GM23248 (cell line): ENCODE measurements at regions not wholly inside any gene's neighbourhood (a gene's known extent, or its start where the extent isn't known, plus 50 kb on each side); places are given as distances from the start of the nearest gene placed in this dataset.

Experiments used
- EZH2 ChIP-seq: fragments of 200-600 bp; sonication (generic); IDR thresholded peaks from 2 replicates; pipeline ENCODE4 v1.6.1; 2018; ENCODE audit warnings: antibody characterized with exemption, mild to moderate bottlenecking; ENCODE audit not compliant: insufficient read depth, poor library complexity, severe bottlenecking
- EZH2phosphoT487 ChIP-seq: fragments of 200-600 bp; sonication (generic); IDR thresholded peaks from 2 replicates; pipeline ENCODE4 v1.6.1; 2018; ENCODE audit warnings: antibody characterized with exemption, moderate library complexity, mild to moderate bottlenecking, low read depth; ENCODE audit not compliant: insufficient read depth

DNA sequence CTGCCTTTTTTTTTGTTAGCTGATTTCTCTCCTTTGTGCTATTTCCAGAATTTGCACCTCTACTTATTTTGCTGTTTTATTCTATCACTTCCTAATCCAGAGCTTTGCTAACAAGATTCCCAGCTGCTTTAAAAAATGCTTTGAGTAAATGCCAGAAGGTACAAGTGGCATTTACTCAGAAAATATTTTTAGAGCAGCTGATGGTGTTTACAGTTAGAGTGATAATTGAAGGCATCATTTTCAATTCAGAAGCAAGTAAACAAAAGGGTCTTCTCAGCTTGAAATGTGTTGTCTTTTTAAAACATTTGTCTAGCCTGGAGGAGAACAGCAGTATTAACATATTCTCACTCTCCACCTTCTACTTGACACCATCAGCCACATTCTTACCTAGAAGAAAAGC lies 99.9 kb downstream of the OTOR start:
- TF ChIP-seq EZH2phosphoT487 (no peak), EZH2 (no peak)
